ENCODE measurements at regions not wholly inside any gene's neighbourhood (a gene's known extent, or its start where the extent isn't known, plus 50 kb on each side); places are given as distances from the start of the nearest gene placed in this dataset.
A peak's percentile ranks its signal among the peaks of the same experiment; 100 is the strongest.

GRCh38 chr10:108452533-108452932 lies 1288.0 kb upstream of the SORCS1 start:
- no peak for DNase-seq

GRCh38 chr10:108450280-108450679 lies 1285.8 kb upstream of the SORCS1 start:
- peak; percentile 68 for DNase-seq

GRCh38 chr10:108445746-108446145 lies 1281.2 kb upstream of the SORCS1 start:
- DNase-seq, result no peak

GRCh38 chr10:108443636-108444035 lies 1279.1 kb upstream of the SORCS1 start:
- no peak for DNase-seq

- DNase-seq, result no peak
Measured at GRCh38 chr10:108439397-108439796, 1274.9 kb upstream of the SORCS1 start.

GRCh38 chr10:108436096-108436495 lies 1271.6 kb upstream of the SORCS1 start:
- peak; percentile 69 for DNase-seq

GRCh38 chr10:108434559-108435252 lies 1270.2 kb upstream of the SORCS1 start:
- DNase-seq, result peak; percentile 33

- peak; percentile 70 for DNase-seq
Measured at GRCh38 chr10:108427146-108427545, 1262.6 kb upstream of the SORCS1 start.

GRCh38 chr10:108425283-108425964 lies 1260.9 kb upstream of the SORCS1 start:
- no peak for DNase-seq

- no peak for DNase-seq
Measured at GRCh38 chr10:108424656-108425055, 1260.2 kb upstream of the SORCS1 start.

GRCh38 chr10:108422286-108422685 lies 1257.8 kb upstream of the SORCS1 start:
- DNase-seq, result no peak

GRCh38 chr10:108421266-108421665 lies 1256.8 kb upstream of the SORCS1 start:
- DNase-seq, result peak; percentile 90

- DNase-seq, result no peak
Measured at GRCh38 chr10:108413954-108414353, 1249.4 kb upstream of the SORCS1 start.

GRCh38 chr10:108412323-108412722 lies 1247.8 kb upstream of the SORCS1 start:
- DNase-seq, result peak; percentile 34

- DNase-seq, result peak; percentile 51
Measured at GRCh38 chr10:108411894-108412293, 1247.4 kb upstream of the SORCS1 start.

- peak; percentile 96 for DNase-seq
Measured at GRCh38 chr10:108411206-108411605, 1246.7 kb upstream of the SORCS1 start.

GRCh38 chr10:108410236-108410635 lies 1245.7 kb upstream of the SORCS1 start:
- DNase-seq, result peak; percentile 87

- DNase-seq, result peak; percentile 65
Measured at GRCh38 chr10:108409306-108409705, 1244.8 kb upstream of the SORCS1 start.

GRCh38 chr10:108404155-108404554 lies 1239.6 kb upstream of the SORCS1 start:
- no peak for DNase-seq

- peak; percentile 64 for DNase-seq
Measured at GRCh38 chr10:108399465-108399864, 1235.0 kb upstream of the SORCS1 start.

- DNase-seq, result no peak
Measured at GRCh38 chr10:108393089-108393488, 1228.6 kb upstream of the SORCS1 start.

GRCh38 chr10:108392286-108392685 lies 1227.8 kb upstream of the SORCS1 start:
- no peak for DNase-seq

- peak; percentile 87 for DNase-seq
Measured at GRCh38 chr10:108388706-108389105, 1224.2 kb upstream of the SORCS1 start.

- DNase-seq, result no peak
Measured at GRCh38 chr10:108385963-108386362, 1221.5 kb upstream of the SORCS1 start.

GRCh38 chr10:108384378-108384777 lies 1219.9 kb upstream of the SORCS1 start:
- no peak for DNase-seq

Measured in hematopoietic multipotent progenitor cell treated with erythropoietin and hydrocortisone succinate and interleukin-3 and kit ligand, for 4 days (in vitro differentiated cells).